ENCODE measurements at regions not wholly inside any gene's neighbourhood (a gene's known extent, or its start where the extent isn't known, plus 50 kb on each side); places are given as distances from the start of the nearest gene placed in this dataset.

- no peak for DNase-seq
Observed at GRCh38 chr14:99039331-99040041, 232.5 kb downstream of the BCL11B start.

- DNase-seq, result no peak
Observed at GRCh38 chr14:99040052-99040451, 231.9 kb downstream of the BCL11B start.

DNA sequence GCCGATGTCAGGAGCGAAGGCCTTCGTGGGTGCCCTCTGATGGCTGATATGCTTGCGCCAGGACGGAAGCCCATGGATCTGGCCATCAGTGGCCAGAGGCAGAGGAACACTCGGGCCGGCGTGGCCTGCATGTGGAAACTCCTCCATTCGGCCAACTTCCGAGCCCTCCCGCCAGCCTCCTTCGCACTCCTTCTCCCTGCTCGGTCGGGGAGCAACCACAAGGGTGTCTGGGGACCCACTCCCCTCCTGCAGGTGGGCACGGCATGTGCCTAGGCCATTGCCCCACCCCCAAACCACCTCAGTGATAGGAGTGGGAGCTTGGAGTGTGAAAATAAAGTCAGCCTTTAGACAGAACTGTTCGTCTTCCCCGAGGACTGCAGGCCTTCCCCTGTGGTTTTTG, 231.3 kb downstream of the BCL11B start:
- DNase-seq, result no peak

DNA sequence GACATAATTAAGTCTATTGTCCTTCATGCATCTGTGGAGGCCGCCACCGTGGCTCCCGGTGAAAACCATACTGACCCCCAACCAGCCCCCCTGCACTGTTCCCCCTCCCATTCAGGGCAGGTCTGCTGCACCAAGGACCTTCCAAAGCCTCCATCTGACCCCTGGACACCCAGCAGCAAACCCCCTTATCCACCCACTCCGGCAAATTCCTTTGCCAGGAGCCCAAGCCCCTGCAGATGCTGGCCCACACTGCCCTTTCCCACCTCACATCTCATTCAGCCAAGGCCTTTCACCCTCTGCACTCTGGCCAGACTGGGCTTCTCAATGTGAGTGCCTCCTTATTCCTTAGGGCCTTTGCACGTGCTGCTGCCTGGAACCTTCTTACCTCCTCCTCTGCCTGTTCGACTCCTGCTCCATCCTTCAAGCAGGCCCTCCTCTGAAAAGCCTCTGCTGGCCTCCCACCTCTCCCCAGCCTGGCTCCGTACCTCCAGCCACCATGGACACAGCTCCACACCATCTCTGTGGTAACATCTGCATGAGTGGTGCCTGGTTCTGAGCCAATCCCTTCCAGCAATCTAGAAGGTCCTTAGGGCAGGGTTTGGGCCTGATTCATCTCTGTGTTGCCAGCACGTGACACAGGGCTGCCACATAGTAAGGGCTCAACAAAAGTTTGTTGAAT, 230.7 kb downstream of the BCL11B start:
- no peak for DNase-seq

DNA sequence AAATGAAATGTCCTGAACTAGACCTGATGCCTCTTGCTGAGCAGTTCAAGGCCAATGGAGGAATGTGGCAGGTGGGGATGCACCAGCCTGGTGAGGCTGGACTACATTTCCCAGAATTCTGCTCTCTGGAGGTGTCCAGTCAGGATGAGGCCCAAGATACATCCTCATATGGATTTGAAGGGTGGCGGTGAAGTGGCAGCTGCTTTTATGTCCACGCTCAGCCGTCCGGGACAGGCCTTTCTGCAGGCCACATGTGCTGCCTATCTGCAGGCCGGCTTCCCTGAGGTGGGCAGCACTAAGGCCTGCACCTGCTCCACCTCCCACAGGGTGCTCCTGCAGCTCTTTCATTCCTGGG, 230.2 kb downstream of the BCL11B start:
- DNase-seq, result peak in 1 of 2 experiments; percentile 8

DNA sequence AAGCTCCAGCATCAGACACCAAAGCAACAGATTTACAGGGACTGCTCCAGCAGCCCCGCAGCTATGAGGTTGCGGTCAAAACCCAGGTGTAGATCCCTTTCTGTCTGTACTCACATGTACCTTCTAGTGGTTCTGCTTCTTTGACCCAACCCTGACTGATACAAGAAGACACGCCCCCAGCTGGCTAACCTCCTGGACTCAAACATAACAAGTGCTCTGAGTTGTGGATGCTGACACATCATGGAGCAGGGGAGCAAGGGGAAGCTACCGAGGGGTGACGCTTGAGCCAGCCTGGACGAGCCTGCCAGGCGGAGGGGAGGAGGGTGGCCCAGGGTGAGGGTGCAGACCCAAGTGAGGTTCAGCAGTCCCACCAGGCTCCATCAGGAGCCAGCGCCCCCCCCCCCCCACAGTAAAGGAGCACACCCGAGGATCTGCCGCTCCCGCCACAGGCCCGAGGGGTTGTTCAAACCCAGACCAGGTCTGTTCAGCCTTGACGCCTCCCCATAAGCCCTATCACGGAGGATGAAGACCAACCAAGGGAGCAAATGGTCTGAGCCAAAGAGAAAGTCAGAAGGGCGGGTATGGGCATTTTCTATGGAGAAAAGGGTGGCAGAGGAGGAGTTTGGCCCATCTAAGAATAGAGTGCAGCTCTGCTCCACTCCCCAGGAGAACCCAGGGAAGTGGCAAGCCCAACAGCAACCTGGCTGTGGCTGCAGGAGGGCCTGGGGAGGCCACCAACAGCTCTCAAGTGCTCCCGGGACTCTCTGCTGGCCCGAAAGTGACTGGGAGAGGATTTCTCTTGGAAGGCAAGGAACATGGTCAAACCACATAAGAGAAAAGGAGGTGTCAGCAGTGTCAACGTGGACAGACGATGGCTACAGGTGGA, 229.4 kb downstream of the BCL11B start:
- DNase-seq, result no peak

- no peak for DNase-seq
Observed at GRCh38 chr14:99043267-99043615, 228.8 kb downstream of the BCL11B start.

DNA sequence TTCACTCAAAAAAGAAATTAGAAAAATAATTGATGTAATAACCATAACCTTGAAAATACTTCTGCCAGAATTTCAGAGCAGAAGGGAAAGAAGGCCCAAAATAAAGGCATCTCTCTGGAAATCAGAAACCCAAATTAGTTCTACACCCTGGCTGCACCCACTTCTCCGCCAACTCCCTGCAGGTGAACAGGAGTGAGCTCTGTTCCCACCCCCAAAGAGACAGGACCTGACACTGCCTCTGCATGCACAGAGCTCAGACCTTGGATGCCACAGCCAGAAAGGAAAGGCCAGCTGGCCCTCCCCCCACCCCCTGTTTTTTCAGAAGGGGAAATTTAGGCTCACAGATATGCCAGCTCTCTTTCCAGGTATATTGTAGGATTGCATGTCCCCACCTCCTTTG, 228.2 kb downstream of the BCL11B start:
- DNase-seq, result no peak

GRCh38 chr14:99047441-99048031, 224.5 kb downstream of the BCL11B start:
- no peak for DNase-seq

GRCh38 chr14:99050309-99050708, 221.7 kb downstream of the BCL11B start:
- DNase-seq, result no peak

DNA sequence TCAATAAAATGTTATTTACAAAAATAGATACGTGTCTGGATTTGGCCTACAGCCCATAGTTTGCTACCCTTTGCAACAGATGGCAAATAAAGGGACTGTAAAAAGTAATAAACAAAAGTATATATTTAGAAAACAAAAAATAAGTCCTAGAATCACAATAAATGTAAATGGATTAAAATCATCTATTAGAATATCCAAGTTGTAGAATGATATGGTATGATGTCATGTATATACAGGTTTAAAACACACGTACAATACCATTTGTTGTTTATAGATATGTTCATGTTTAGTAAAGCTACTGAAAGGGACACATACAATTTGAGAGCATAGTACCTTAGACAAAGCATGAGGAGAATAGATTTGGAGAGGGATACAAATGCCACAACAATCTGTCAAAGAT, 219.5 kb downstream of the BCL11B start:
- no peak for DNase-seq

DNA sequence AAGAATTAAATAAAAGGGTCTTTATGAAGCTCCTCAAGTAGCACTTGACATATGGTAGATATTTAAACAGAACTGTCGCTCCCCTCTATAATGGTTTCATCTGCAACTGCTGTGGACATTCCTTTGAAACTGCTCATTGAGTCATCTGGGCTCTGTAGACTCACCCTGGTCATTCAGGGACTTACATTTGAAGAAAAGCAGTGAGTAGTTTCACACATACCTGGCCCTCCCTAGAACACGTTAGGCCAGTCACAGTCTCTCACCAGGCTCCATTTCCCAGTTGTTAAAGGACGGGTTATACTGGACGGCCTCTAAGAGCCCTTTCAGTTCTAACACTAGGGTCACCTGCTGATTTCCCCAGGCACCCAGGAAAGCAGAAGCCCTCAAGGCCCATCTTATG, 217.0 kb downstream of the BCL11B start:
- DNase-seq, result no peak

DNA sequence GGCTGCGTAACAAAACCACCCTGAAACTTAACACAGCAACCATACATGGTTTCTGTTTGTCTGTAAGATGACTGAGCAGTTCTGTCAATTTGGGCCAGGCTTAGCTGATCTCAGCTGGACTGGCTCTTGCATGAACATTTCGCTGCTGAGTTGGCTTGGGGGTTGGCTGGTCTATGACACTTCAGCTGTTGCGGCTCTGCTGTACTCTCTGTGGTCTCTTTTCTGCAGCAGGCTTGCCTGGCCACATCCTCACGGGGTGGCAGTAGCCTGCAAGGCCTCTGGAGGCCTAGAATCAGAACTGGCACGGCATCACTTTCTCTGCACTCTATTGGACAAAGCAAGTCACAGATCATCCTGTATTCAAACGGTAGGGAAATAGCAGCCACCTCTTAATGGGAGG, 216.2 kb downstream of the BCL11B start:
- no peak for DNase-seq

DNA sequence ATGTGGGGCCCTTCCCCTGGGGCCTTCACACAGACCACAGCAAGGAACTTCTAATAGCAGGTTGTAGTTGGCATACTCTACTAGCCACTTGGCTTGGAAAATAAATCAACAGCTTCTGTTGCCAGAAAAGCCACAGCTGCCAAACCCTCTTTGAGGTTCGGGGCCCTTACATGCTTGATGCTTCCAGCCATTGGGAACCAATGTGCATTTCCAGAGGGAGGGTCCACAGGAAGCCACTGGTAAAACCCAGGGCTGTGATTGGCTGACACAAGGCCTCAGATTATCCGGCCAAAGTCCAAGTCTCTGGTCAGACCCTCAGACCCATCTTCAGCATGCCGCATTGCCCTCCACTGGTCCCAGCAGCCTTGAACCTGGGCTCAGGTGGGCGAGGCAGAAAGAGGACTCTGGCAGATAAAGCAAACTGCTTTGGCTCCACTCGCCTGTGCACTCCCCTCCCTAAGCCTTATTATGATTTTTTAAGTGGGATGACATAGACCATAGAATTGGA, 214.4 kb downstream of the BCL11B start:
- no peak for DNase-seq

DNA sequence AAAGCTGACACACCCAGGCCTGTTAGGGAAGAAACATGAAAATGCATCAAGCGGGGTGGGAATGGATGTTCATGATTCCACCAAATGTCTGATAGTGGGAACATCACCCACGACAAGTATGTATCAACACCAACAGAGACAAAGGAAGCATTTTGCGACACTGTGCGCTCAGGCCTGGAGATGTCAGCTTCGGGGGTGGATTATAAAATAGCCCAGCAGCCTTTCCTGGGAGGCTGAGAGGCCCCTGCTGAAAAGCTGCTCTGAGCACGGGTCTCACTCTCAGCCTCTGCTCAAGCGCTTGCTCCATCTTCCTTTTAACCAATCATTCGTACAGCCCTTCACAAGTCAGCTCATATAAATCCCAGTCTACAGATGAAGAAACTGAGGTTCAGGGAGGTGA, 213.5 kb downstream of the BCL11B start:
- DNase-seq, result no peak

- DNase-seq, result no peak
Observed at GRCh38 chr14:99062216-99062615, 209.8 kb downstream of the BCL11B start.

DNA sequence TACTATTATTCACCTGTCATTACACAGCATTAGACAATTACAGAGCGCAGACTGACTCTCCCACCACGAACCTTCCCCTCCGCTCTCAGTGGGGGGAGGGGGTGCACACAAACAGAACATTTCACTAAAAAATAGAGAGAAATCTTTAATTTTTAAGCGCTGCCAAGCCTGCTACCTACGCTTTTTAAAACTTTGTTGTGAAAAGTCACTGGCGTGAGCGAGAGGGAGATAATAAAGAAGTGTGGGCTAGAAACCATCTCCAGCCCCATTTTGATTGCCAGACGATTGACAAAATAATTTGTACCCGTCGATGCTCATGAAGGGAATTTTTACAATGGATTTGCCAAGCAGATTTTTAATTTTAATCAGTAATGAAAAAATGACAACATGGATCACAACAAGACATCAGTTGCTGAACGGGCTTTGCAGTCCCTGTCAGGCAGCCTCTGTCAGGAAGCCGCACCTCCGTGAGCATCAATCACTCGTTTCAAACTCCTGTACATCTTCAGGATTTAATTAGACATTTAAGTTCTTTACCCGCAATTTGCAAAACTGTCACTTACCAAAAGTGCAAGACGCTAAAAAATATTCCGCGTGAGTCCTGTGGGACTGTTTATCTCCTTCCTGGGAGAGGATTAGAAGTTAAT, 209.1 kb downstream of the BCL11B start:
- no peak for DNase-seq

DNA sequence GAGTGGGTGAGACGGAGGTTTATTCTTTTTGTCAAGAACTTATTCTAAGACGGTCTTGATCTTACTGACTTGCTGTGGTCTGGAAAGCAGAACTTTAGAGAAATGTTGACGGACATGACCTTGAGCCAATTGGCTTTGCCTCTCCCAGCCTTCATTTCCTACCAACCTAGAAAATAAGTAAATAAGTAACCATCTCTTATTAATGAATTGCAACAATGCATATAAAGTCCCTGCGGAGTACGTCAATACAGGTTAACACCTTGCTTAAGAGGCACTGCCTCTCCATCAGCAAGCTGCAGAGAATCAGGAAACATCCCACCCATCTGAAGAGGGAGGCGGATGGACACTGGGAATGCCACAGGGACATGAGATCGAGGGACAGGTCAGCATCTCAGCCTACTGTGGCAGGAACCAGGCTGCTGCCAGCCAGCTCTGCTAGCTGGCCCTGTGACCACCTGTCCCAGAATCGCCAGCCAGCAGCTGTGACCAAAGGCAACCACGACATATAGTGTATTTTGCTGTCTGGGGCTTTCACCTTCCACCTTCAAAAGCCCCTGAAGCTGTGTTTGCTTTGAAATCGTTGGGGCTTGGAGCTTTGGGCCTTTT, 208.3 kb downstream of the BCL11B start:
- DNase-seq, result no peak

- no peak for DNase-seq
Observed at GRCh38 chr14:99064262-99064954, 207.6 kb downstream of the BCL11B start.

GRCh38 chr14:99065551-99065950, 206.4 kb downstream of the BCL11B start:
- no peak for DNase-seq

- DNase-seq, result peak; percentile 6 to 61
Observed at GRCh38 chr14:99066378-99066777, 205.6 kb downstream of the BCL11B start.
